Fibroblast of the aortic adventitia (primary cell): ENCODE measurements at regions not wholly inside any gene's neighbourhood (a gene's known extent, or its start where the extent isn't known, plus 50 kb on each side); places are given as distances from the start of the nearest gene placed in this dataset.
A peak's percentile ranks its signal among the peaks of the same experiment; 100 is the strongest.

Experiments
- DNase-seq: peaks from one replicate; pipeline ENCODE4 v3.0.0-alpha.2; 2010; ENCODE audit warnings: low read depth
- H3K4me3 ChIP-seq: 2 replicates; pipeline ENCODE4 v1.5.1; 2011; ENCODE audit warnings: low read depth, mild to moderate bottlenecking, control low read depth, low read length, moderate library complexity
- TF ChIP-seq, protein P1 (sequence below): IDR thresholded peaks from 2 replicates; pipeline ENCODE4 v1.5.1; 2011; ENCODE audit warnings: mild to moderate bottlenecking, low read length, control low read depth, inconsistent platforms; ENCODE audit not compliant: insufficient read depth

- DNase-seq: no peak
- TF ChIP-seq, protein P1, sequence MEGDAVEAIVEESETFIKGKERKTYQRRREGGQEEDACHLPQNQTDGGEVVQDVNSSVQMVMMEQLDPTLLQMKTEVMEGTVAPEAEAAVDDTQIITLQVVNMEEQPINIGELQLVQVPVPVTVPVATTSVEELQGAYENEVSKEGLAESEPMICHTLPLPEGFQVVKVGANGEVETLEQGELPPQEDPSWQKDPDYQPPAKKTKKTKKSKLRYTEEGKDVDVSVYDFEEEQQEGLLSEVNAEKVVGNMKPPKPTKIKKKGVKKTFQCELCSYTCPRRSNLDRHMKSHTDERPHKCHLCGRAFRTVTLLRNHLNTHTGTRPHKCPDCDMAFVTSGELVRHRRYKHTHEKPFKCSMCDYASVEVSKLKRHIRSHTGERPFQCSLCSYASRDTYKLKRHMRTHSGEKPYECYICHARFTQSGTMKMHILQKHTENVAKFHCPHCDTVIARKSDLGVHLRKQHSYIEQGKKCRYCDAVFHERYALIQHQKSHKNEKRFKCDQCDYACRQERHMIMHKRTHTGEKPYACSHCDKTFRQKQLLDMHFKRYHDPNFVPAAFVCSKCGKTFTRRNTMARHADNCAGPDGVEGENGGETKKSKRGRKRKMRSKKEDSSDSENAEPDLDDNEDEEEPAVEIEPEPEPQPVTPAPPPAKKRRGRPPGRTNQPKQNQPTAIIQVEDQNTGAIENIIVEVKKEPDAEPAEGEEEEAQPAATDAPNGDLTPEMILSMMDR: no peak
- no peak overlapping the region for H3K4me3 ChIP-seq
These were observed 131.5 kb downstream of the SNX18 start for GRCh38 chr5:54649041-54649504.

DNA sequence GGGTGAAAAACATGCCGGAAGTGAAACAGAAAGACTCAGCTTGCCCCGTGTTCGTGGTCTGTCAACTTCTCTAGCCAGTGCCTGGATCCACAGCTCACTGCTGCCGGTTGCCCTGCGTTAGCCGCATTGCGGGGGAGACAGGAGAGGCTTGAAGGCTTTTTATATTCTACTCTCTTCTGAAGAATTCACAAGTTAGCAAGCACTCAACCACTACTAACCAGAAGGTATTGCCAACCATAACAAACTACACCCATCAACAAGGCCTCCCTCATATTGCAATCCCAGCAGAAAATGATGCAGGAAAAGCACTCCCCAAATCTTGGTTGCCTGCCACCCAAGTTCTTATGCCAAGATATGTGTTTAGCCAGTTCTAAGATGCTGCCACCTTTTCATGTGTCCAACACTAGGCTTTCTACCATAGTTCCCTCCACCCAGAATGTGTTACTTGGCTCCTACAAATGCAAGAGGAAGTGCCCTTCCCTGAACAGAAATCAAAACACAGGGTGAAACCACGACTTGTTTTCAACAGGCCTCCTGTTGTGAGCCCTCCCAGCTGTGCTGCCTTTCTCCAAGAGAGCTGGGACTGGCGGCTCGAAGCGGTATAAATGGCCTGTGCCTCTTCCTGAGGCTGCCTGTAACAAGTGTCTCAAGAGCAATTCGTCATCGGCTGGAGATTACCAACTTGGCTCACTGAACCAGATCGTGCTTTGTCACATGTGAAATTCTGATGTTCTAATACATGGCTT lies 129.0 kb downstream of the SNX18 start:
- DNase-seq: peak; percentile 98
- peak overlapping the region; percentile 34 for H3K4me3 ChIP-seq
- TF ChIP-seq, protein P1: peak; percentile 23

- H3K4me3 ChIP-seq: peak overlapping the region; percentile 34
- TF ChIP-seq, protein P1: no peak
- DNase-seq: peak; percentile 83
These were observed 128.4 kb downstream of the SNX18 start for GRCh38 chr5:54645882-54646355.

GRCh38 chr5:54644226-54644625 lies 126.7 kb downstream of the SNX18 start:
- TF ChIP-seq, protein P1: no peak
- no peak overlapping the region for H3K4me3 ChIP-seq
- peak; percentile 91 for DNase-seq

DNA sequence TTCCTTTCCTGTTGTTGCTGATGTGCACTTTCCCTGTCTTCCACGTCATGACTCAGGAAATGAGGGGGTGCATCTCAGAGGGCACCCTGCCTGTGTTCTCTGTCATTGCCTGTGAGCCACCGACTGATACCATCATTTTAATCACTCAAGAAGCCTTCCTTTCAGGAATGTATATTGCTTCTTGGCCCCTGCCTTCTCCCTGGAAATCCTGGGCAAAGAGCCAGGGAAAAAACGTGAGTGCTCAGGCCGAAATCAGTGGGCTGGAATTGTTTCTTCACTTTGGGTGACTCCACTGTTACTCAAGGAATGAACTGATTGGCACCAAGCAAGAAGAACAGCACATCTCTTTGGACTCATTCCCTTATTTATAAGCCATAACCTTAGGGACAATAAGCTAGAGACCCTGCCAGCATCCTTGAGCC lies 126.1 kb downstream of the SNX18 start:
- peak; percentile 92 for DNase-seq
- TF ChIP-seq, protein P1: no peak
- H3K4me3 ChIP-seq: no peak overlapping the region

GRCh38 chr5:54639621-54640020 lies 122.1 kb downstream of the SNX18 start:
- TF ChIP-seq, protein P1: no peak
- no peak for DNase-seq
- H3K4me3 ChIP-seq: no peak overlapping the region
